ENCODE measurements at regions not wholly inside any gene's neighbourhood (a gene's known extent, or its start where the extent isn't known, plus 50 kb on each side); places are given as distances from the start of the nearest gene placed in this dataset.
A peak's percentile ranks its signal among the peaks of the same experiment; 100 is the strongest.

DNA sequence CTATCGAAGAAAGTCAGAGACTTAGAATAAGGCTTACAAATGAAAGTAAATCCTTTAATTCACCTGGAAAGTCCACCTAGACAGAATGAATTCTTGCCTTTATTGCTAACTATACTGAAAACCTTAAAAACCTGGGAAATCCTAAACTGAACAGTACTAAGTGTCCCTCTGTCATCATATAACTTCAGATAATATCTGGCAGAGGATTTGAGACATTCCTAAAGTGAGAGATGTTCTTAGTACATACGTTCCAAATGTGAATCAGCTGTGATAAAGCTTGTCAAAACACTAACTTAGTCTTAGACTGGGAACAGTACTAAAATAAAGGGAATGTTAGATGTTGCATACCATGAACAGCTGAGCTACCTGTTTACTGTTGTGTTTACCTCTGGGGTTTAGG lies 121.7 kb downstream of the TNFSF18 start:
- Histone ChIP-seq H3K9me3 (no peaks in the 10 kb centered on the region), H3K27ac (ENCODE audit: low read depth in 2 of 2, low read length in 1 of 2) (peak overlapping the region; percentile 83 to 89), H2AFZ (ENCODE audit: low read depth) (peak overlapping the region; percentile 18; the same call in 1 of the 2 replicates), H3K9ac (peak overlapping the region; percentile 40; the same call in 1 of the 2 replicates), H3K79me2 (ENCODE audit: insufficient read depth) (no peaks in the 10 kb centered on the region), H3K4me3 (ENCODE audit: low read depth in 2 of 2, low read length in 1 of 2) (no peak overlapping the region), H3K4me2 (peak overlapping the region; percentile 19), H3K36me3 (replicated peaks in 1 of 2; ENCODE audit: control insufficient read depth in 1 of 2, insufficient read depth in 2 of 2, low read length in 1 of 2) (no peaks in the 10 kb centered on the region), H3K9me2 (no peaks in the 10 kb centered on the region), H3F3A (replicated peaks; ENCODE audit: insufficient read depth) (peaks cover 12% of the 10 kb centered on the region), H3K4me1 (ENCODE audit: control insufficient read depth in 1 of 2, insufficient read depth in 2 of 2, low read depth in 1 of 2, low read length in 1 of 2) (peaks cover 6 to 43% of the 10 kb centered on the region in 2 experiments), H3K27me3 (ENCODE audit: insufficient read depth) (no peaks in the 10 kb centered on the region), H4K20me1 (ENCODE audit: insufficient read depth) (no peaks in the 10 kb centered on the region)
- DNase-seq: no peak
- TF ChIP-seq TCF12 (IDR thresholded peaks at IDR 0.05) (0 out of 2 replicates have a peak, but pooled peaks have one; percentile 8), GATA2 (CRISPR knock-in tag; IDR thresholded peaks at IDR 0.05) (no peak), NFIC (IDR thresholded peaks at IDR 0.05; ENCODE audit: borderline replicate concordance) (no peak)
- TF ChIP-seq, protein P1, sequence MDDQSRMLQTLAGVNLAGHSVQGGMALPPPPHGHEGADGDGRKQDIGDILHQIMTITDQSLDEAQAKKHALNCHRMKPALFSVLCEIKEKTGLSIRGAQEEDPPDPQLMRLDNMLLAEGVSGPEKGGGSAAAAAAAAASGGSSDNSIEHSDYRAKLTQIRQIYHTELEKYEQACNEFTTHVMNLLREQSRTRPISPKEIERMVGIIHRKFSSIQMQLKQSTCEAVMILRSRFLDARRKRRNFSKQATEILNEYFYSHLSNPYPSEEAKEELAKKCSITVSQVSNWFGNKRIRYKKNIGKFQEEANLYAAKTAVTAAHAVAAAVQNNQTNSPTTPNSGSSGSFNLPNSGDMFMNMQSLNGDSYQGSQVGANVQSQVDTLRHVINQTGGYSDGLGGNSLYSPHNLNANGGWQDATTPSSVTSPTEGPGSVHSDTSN (IDR thresholded peaks at IDR 0.05): peak; percentile 32; the same call in 1 of the 2 replicates
- ChIA-PET POLR2A (no interaction called here), CTCF (interaction anchor here (0.6 kb wide), 1 partner anchor 78 kb away, joined by 3 read pairs; no protein-coding TSS in a partner anchor)
- WGBS (ENCODE audit: low lambda C conversion rate): 50% methylated on average over 2 of the region's 2 CpGs

DNA sequence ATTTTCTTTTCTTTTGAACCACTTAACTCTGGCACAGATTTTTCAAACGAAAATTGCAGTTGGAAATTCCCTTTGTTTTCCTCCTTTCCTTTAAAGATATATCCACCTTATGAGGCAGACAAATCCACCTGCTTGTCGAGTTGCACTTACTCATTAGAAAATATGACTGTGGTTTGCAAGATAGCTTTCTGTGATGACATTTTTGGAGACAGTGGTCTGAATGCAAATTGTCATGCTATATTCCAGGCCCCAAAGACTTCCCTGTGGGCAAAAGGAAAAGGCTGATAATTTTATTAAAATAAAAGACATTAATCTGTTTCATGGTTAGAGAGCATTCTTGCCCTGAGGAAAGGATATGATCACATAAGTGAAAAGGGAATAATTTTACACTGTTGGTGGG lies 120.6 kb downstream of the TNFSF18 start:
- no peaks in the 10 kb centered on the region for H3K27me3 ChIP-seq (ENCODE audit: insufficient read depth)
- H3K9me3 ChIP-seq: no peaks in the 10 kb centered on the region
- H3K4me3 ChIP-seq (ENCODE audit: low read depth in 2 of 2, low read length in 1 of 2): no peak overlapping the region
- TF ChIP-seq POLR2AphosphoS5 (IDR thresholded peaks at IDR 0.05; ENCODE audit: low read depth, low read length) (peak; percentile 13; the same call in 1 of the 2 replicates), TCF12 (IDR thresholded peaks at IDR 0.05) (peak; percentile 73), FOSL2 (IDR thresholded peaks at IDR 0.05; ENCODE audit: borderline replicate concordance, low read depth) (peak; percentile 25; the same call in 1 of the 2 replicates), NFIC (IDR thresholded peaks at IDR 0.05; ENCODE audit: borderline replicate concordance) (peak; percentile 20; the same call in 1 of the 2 replicates), RAD21 (IDR thresholded peaks at IDR 0.05; ENCODE audit: low read length) (no peak), RCOR1 (IDR thresholded peaks at IDR 0.05; ENCODE audit: low read length) (no peak), TEAD4 (IDR thresholded peaks at IDR 0.05; ENCODE audit: borderline replicate concordance, insufficient read depth) (0 out of 2 replicates have a peak, but pooled peaks have one; percentile 46), EP300 (IDR thresholded peaks at IDR 0.05; ENCODE audit: borderline replicate concordance in 1 of 2, low read depth in 1 of 2, low read length in 1 of 2) (peak; percentile 51 to 56; a peak in 2 of 4 replicates), ELF1 (IDR thresholded peaks at IDR 0.05) (no peak), YY1 (IDR thresholded peaks at IDR 0.05; ENCODE audit: low read depth) (no peak), JUND (IDR thresholded peaks at IDR 0.05) (peak; percentile 41), TAF1 (IDR thresholded peaks at IDR 0.05; ENCODE audit: borderline replicate concordance, low read depth, low read length) (no peak)
- TF ChIP-seq, protein P1 (IDR thresholded peaks at IDR 0.05): peak; percentile 73
- TF ChIP-seq, protein P2, sequence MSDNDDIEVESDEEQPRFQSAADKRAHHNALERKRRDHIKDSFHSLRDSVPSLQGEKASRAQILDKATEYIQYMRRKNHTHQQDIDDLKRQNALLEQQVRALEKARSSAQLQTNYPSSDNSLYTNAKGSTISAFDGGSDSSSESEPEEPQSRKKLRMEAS (IDR thresholded peaks at IDR 0.05; ENCODE audit: low read depth): no peak
- peaks cover 12 to 55% of the 10 kb centered on the region in 2 experiments for H3K4me1 ChIP-seq (ENCODE audit: control insufficient read depth in 1 of 2, insufficient read depth in 2 of 2, low read depth in 1 of 2, low read length in 1 of 2)
- H4K20me1 ChIP-seq (ENCODE audit: insufficient read depth): no peaks in the 10 kb centered on the region
- DNase-seq: no peak
- H3K4me2 ChIP-seq: no peak overlapping the region
- peak overlapping the region; percentile 70 to 83; a peak in 2 of 4 replicates for H3K27ac ChIP-seq (ENCODE audit: low read depth in 2 of 2, low read length in 1 of 2)
- WGBS (ENCODE audit: low lambda C conversion rate): 17% methylated on average over 2 of the region's 2 CpGs
- no peak overlapping the region for H3K9ac ChIP-seq
- ChIA-PET POLR2A (no interaction called here), CTCF (interaction anchor here (0.9 to 1.1 kb wide), 2 partner anchors 104 to 1288 kb away, joined by 3 read pairs; no protein-coding TSS in a partner anchor)
- no peak overlapping the region for H2AFZ ChIP-seq (ENCODE audit: low read depth)
- H3K79me2 ChIP-seq (ENCODE audit: insufficient read depth): no peaks in the 10 kb centered on the region
- H3K36me3 ChIP-seq (replicated peaks in 1 of 2; ENCODE audit: control insufficient read depth in 1 of 2, insufficient read depth in 2 of 2, low read length in 1 of 2): no peaks in the 10 kb centered on the region
- peaks cover 22% of the 10 kb centered on the region for H3F3A ChIP-seq (replicated peaks; ENCODE audit: insufficient read depth)
- H3K9me2 ChIP-seq: no peaks in the 10 kb centered on the region

All from SK-N-SH (cell line).